Panc1 (cell line): ENCODE measurements at regions not wholly inside any gene's neighbourhood (a gene's known extent, or its start where the extent isn't known, plus 50 kb on each side); places are given as distances from the start of the nearest gene placed in this dataset.

Source experiments
- TCF7L2 ChIP-seq: IDR thresholded peaks from 2 replicates; pipeline ENCODE4 v1.6.1; 2011; ENCODE audit warnings: mild to moderate bottlenecking, low read depth, low read length, inconsistent platforms
- TF ChIP-seq, protein P1 (sequence below): fragments of 450-650 bp; IDR thresholded peaks from 2 replicates; pipeline ENCODE4 v1.5.1; 2017; ENCODE audit warnings: mild to moderate bottlenecking
- TF ChIP-seq, protein P2 (sequence below), 2 experiments: IDR thresholded peaks; 2 replicates each; pipeline ENCODE4 v1.6.1; 2011 to 2012; ENCODE audit warnings: low read depth in 2 of 2, control low read depth in 1 of 2, low read length in 1 of 2, mild to moderate bottlenecking in 1 of 2, moderate library complexity in 1 of 2; ENCODE audit not compliant: insufficient read depth in 1 of 2

DNA sequence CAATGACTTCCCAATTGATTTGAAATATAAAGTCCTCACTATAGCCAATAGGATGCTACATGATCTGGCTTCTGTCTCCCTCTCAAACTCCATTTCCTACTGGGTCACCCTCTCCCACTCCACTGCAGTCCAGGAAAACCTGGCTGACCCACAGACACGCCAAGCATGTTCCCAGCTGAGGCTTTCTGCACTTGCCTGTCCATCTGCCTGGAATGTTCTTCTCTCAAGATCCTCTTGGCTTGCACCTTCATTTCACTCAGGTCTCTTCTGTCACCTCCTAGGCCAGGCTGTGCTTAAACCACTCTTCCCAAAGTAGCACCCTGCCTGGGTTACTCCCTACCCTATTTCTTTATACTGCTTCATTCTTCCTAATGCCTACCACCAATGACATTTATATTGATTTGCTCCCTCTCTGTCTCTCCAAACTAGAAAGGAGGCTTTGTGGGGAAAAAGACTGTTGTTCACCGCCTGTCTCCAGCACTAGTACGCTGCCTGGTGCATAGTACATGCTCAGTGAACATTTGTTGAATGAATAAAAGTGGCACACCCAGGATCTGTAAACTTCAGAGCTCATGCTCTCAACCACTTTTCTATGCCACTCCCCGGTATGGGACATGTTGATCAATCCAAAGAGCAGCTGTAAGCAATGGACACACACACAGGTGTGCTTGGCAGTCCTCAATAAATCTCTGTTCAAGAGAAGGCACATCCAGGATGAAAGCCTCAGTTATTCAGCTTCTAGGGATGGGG is 261.3 kb downstream of the FOXO1 start:
- TF ChIP-seq, protein P1, sequence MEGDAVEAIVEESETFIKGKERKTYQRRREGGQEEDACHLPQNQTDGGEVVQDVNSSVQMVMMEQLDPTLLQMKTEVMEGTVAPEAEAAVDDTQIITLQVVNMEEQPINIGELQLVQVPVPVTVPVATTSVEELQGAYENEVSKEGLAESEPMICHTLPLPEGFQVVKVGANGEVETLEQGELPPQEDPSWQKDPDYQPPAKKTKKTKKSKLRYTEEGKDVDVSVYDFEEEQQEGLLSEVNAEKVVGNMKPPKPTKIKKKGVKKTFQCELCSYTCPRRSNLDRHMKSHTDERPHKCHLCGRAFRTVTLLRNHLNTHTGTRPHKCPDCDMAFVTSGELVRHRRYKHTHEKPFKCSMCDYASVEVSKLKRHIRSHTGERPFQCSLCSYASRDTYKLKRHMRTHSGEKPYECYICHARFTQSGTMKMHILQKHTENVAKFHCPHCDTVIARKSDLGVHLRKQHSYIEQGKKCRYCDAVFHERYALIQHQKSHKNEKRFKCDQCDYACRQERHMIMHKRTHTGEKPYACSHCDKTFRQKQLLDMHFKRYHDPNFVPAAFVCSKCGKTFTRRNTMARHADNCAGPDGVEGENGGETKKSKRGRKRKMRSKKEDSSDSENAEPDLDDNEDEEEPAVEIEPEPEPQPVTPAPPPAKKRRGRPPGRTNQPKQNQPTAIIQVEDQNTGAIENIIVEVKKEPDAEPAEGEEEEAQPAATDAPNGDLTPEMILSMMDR, result no peak
- TF ChIP-seq, protein P2, sequence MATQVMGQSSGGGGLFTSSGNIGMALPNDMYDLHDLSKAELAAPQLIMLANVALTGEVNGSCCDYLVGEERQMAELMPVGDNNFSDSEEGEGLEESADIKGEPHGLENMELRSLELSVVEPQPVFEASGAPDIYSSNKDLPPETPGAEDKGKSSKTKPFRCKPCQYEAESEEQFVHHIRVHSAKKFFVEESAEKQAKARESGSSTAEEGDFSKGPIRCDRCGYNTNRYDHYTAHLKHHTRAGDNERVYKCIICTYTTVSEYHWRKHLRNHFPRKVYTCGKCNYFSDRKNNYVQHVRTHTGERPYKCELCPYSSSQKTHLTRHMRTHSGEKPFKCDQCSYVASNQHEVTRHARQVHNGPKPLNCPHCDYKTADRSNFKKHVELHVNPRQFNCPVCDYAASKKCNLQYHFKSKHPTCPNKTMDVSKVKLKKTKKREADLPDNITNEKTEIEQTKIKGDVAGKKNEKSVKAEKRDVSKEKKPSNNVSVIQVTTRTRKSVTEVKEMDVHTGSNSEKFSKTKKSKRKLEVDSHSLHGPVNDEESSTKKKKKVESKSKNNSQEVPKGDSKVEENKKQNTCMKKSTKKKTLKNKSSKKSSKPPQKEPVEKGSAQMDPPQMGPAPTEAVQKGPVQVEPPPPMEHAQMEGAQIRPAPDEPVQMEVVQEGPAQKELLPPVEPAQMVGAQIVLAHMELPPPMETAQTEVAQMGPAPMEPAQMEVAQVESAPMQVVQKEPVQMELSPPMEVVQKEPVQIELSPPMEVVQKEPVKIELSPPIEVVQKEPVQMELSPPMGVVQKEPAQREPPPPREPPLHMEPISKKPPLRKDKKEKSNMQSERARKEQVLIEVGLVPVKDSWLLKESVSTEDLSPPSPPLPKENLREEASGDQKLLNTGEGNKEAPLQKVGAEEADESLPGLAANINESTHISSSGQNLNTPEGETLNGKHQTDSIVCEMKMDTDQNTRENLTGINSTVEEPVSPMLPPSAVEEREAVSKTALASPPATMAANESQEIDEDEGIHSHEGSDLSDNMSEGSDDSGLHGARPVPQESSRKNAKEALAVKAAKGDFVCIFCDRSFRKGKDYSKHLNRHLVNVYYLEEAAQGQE (IDR thresholded peaks at IDR 0.05; ENCODE audit: insufficient read depth in 1 of 2, low read depth in 2 of 2, low read length in 1 of 2), result no peak
- no peak for TF ChIP-seq TCF7L2
